GM12878 (cell line): ENCODE measurements at regions not wholly inside any gene's neighbourhood (a gene's known extent, or its start where the extent isn't known, plus 50 kb on each side); places are given as distances from the start of the nearest gene placed in this dataset.

Experiments used
- ATAC-seq: fragments of 200-7000 bp; cut with Tn5 transposase; 3 replicates; pipeline ENCODE4 v1.9.1; 2020; ENCODE audit warnings: mild to moderate bottlenecking, moderate library complexity
- BruUV-seq: library from RNA; stranded (reverse); fragments of 400-500 nt; replicated peaks from 2 replicates; lab custom pipeline; 2021; lab: Mats Ljungman, UMichigan
- CTCF ChIA-PET: fragments of 300-600 bp; sonication (Branson Sonifier 250); formaldehyde crosslinking; extraction: SDS; loops from one replicate; lab custom pipeline; 2021; ENCODE audit warnings: inconsistent platforms; lab: Yijun Ruan, JAX
- POLR2A ChIA-PET: fragments of 350-600 bp; formaldehyde crosslinking; extraction: SDS; loops from one replicate; lab custom pipeline; 2021; ENCODE audit warnings: inconsistent platforms; lab: Charles Lee
- RAD21 ChIA-PET: fragments of 300-600 bp; sonication (Branson Sonifier 250); formaldehyde crosslinking; loops from one replicate; lab custom pipeline; 2023; ENCODE audit warnings: antibody characterized with exemption; ENCODE audit not compliant: unreplicated experiment; lab: Charles Lee
- SMC1A ChIA-PET: fragments of 300-600 bp; sonication (Branson Sonifier 250); formaldehyde crosslinking; loops from one replicate; lab custom pipeline; 2023; ENCODE audit not compliant: unreplicated experiment, uncharacterized antibody; lab: Charles Lee
- DNase-seq: peaks from one replicate; pipeline ENCODE4 v3.0.0-alpha.2; 2011; ENCODE audit warnings: low read depth, low spot score
- FAIRE-seq: peaks from 3 replicates; lab custom pipeline; 2011; peaks lifted over from hg19 to GRCh38; lab: Jason Lieb, UNC
- H2AFZ ChIP-seq: 2 replicates; pipeline ENCODE4 v1.6.0; 2011; ENCODE audit warnings: low read depth, low read length, control low read depth; ENCODE audit not compliant: control insufficient read depth
- H3K27ac ChIP-seq: 2 replicates; pipeline ENCODE4 v1.5.1; 2011; ENCODE audit warnings: control low read depth; ENCODE audit not compliant: control insufficient read depth, insufficient read depth
- H3K27me3 ChIP-seq, 2 experiments: replicated peaks in 1 of 2; 2 replicates each; pipeline versions ENCODE4 v1.6.0 to v1.6.1; 2011; ENCODE audit warnings: low read length in 1 of 2; ENCODE audit not compliant: control insufficient read depth in 2 of 2, insufficient read depth in 2 of 2
- H3K36me3 ChIP-seq, 2 experiments: 2 replicates each; pipeline ENCODE4 v1.5.1; 2011; ENCODE audit warnings: low read length in 1 of 2; ENCODE audit not compliant: control insufficient read depth in 2 of 2, insufficient read depth in 2 of 2
- H3K4me1 ChIP-seq: 2 replicates; pipeline ENCODE4 v1.6.1; 2011; ENCODE audit warnings: mild to moderate bottlenecking, low read length, moderate library complexity, mixed read lengths; ENCODE audit not compliant: control insufficient read depth, insufficient read depth
- H3K4me2 ChIP-seq: 2 replicates; pipeline ENCODE4 v1.6.0; 2011; ENCODE audit warnings: control low read depth; ENCODE audit not compliant: control insufficient read depth, insufficient read depth
- H3K4me3 ChIP-seq: fragments of 200-600 bp; sonication (generic); 2 replicates; pipeline ENCODE4 v1.5.1; 2016
- H3K79me2 ChIP-seq: 2 replicates; pipeline ENCODE4 v1.6.0; 2011; ENCODE audit warnings: low read length; ENCODE audit not compliant: control insufficient read depth, insufficient read depth
- H3K9ac ChIP-seq: 2 replicates; pipeline ENCODE4 v1.8.0; 2011; ENCODE audit warnings: low read length, control low read depth, mixed read lengths; ENCODE audit not compliant: control insufficient read depth, insufficient read depth
- H3K9me3 ChIP-seq: replicated peaks from 3 replicates; pipeline ENCODE4 v1.5.1; 2011; ENCODE audit warnings: mild to moderate bottlenecking, low read length; ENCODE audit not compliant: control insufficient read depth, insufficient read depth
- H4K20me1 ChIP-seq: 2 replicates; pipeline ENCODE4 v1.6.0; 2011; ENCODE audit not compliant: control insufficient read depth, insufficient read depth
- IRF4 ChIP-seq: IDR thresholded peaks from 2 replicates; pipeline ENCODE4 v1.6.1; 2011; ENCODE audit warnings: low read depth, low read length
- KAT2A ChIP-seq: conservative IDR thresholded peaks from 2 replicates; pipeline ENCODE4 v1.6.1; 2011; ENCODE audit warnings: low read depth, low read length; ENCODE audit not compliant: control insufficient read depth
- MEF2A ChIP-seq: IDR thresholded peaks from 2 replicates; pipeline ENCODE4 v1.6.1; 2011; ENCODE audit warnings: low read depth, mild to moderate bottlenecking, low read length, moderate library complexity; ENCODE audit not compliant: insufficient read depth
- NR2C1 ChIP-seq: fragments of 450-650 bp; IDR thresholded peaks from 2 replicates; pipeline ENCODE4 v1.6.1; 2017; ENCODE audit warnings: antibody characterized with exemption, mild to moderate bottlenecking, moderate library complexity
- POLR2A ChIP-seq: IDR thresholded peaks from 2 replicates; pipeline ENCODE4 v1.6.1; 2011; ENCODE audit warnings: low read depth, mild to moderate bottlenecking, low read length
- POLR2AphosphoS2 ChIP-seq: IDR thresholded peaks from 2 replicates; pipeline ENCODE4 v1.6.1; 2011; ENCODE audit warnings: low read depth, mild to moderate bottlenecking, low read length, improper control_type of control experiment, moderate library complexity
- RAD21 ChIP-seq: IDR thresholded peaks from 2 replicates; pipeline ENCODE4 v1.6.1; 2011; ENCODE audit warnings: mild to moderate bottlenecking, low read depth, low read length, moderate library complexity; ENCODE audit not compliant: insufficient read depth
- RCOR1 ChIP-seq: conservative IDR thresholded peaks from 2 replicates; pipeline ENCODE4 v1.6.1; 2012; ENCODE audit warnings: low read depth, low read length, improper control_type of control experiment
- RUNX3 ChIP-seq: IDR thresholded peaks from 2 replicates; pipeline ENCODE4 v1.6.1; 2012; ENCODE audit warnings: low read length, inconsistent platforms
- SMC3 ChIP-seq: IDR thresholded peaks from 2 replicates; pipeline ENCODE4 v1.6.1; 2011; ENCODE audit warnings: low read length, improper control_type of control experiment, borderline replicate concordance
- SP1 ChIP-seq: IDR thresholded peaks from one replicate; pipeline ENCODE4 v1.6.1; 2011; ENCODE audit warnings: low read depth, low read length
- SUPT20H ChIP-seq: IDR thresholded peaks from 2 replicates; pipeline ENCODE4 v1.6.1; 2011; ENCODE audit warnings: low read depth, mild to moderate bottlenecking, low read length, moderate library complexity, borderline replicate concordance; ENCODE audit not compliant: control insufficient read depth
- ZNF274 ChIP-seq: IDR thresholded peaks from one replicate; pipeline ENCODE4 v1.8.0; 2011; ENCODE audit not compliant: insufficient read length, insufficient read depth
- WGBS: methylation state at CpG from one replicate; pipeline ENCODE4 v1.1.6; 2016; ENCODE audit warnings: low lambda C conversion rate; ENCODE audit not compliant: insufficient replicate concordance, insufficient coverage; ENCODE audit errors: missing lambda C conversion rate; 5-methylcytosine and 5-hydroxymethylcytosine counted together
- in situ Hi-C: fragments of 300-500 bp; cut with MboI; formaldehyde crosslinking; loops from 9 replicates; pipeline ENCODE4 v1.14.3; 2018; ENCODE audit warnings: mixed read lengths
- intact Hi-C: fragments of 100-400 bp; cut with micrococcal nuclease; formaldehyde crosslinking; loops from one replicate; pipeline ENCODE4 v1.14.2; 2022; ENCODE audit not compliant: unreplicated experiment
- TF ChIP-seq, protein P1 (sequence below): fragments of 450-650 bp; IDR thresholded peaks from 2 replicates; pipeline ENCODE4 v1.6.1; 2017; ENCODE audit warnings: low read depth, mild to moderate bottlenecking, moderate library complexity
- TF ChIP-seq, protein P2 (sequence below): fragments of 150-350 bp; IDR thresholded peaks from 2 replicates; pipeline ENCODE4 v1.6.1; 2014; ENCODE audit warnings: mild to moderate bottlenecking, low read depth, low read length

DNA sequence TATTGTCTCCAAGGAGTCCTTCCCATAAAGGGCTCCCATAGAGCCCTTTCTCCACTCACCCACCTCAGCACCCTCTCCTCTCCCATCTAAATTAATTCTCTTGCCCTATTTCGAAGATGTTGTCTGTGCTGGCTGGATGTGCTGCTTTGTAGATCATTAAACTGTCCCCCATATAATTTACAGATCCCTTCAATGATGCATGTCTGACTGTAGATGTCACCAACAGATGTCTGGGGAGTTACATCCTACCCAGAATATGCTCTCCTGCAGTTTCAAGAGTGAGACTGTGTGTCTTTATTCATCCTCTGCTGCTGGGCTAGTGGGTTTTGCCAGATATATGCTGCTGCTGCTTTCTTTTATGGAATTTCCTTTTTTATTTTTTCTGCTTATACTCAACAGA is 351.2 kb downstream of the MLLT3 start:
- H3K9ac ChIP-seq: no peak overlapping the region
- RAD21 ChIA-PET: no interaction called here

GRCh38 chr9:20270161-20270560 is 352.1 kb downstream of the MLLT3 start:
- H3K4me1 ChIP-seq: no peaks in the 10 kb centered on the region
- in situ Hi-C loops: no loop called here
- TF ChIP-seq NR2C1: no peak
- TF ChIP-seq MEF2A: no peak
- TF ChIP-seq, protein P1, sequence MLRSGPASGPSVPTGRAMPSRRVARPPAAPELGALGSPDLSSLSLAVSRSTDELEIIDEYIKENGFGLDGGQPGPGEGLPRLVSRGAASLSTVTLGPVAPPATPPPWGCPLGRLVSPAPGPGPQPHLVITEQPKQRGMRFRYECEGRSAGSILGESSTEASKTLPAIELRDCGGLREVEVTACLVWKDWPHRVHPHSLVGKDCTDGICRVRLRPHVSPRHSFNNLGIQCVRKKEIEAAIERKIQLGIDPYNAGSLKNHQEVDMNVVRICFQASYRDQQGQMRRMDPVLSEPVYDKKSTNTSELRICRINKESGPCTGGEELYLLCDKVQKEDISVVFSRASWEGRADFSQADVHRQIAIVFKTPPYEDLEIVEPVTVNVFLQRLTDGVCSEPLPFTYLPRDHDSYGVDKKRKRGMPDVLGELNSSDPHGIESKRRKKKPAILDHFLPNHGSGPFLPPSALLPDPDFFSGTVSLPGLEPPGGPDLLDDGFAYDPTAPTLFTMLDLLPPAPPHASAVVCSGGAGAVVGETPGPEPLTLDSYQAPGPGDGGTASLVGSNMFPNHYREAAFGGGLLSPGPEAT: no peak
- TF ChIP-seq, protein P2, sequence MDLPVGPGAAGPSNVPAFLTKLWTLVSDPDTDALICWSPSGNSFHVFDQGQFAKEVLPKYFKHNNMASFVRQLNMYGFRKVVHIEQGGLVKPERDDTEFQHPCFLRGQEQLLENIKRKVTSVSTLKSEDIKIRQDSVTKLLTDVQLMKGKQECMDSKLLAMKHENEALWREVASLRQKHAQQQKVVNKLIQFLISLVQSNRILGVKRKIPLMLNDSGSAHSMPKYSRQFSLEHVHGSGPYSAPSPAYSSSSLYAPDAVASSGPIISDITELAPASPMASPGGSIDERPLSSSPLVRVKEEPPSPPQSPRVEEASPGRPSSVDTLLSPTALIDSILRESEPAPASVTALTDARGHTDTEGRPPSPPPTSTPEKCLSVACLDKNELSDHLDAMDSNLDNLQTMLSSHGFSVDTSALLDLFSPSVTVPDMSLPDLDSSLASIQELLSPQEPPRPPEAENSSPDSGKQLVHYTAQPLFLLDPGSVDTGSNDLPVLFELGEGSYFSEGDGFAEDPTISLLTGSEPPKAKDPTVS: no peak
- TF ChIP-seq IRF4: no peak
- no peak for TF ChIP-seq ZNF274
- TF ChIP-seq KAT2A: no peak
- TF ChIP-seq SP1: no peak
- no peak for TF ChIP-seq POLR2AphosphoS2
- TF ChIP-seq POLR2A: no peak
- no peak for TF ChIP-seq RUNX3
- no peak for TF ChIP-seq SMC3
- no peak for TF ChIP-seq RCOR1
- no peaks in the 10 kb centered on the region for H3K27me3 ChIP-seq
- SMC1A ChIA-PET: interaction anchor here (1.1 kb wide), 1 partner anchor 28 kb away, joined by 3 read pairs; no protein-coding TSS in a partner anchor
- no peak overlapping the region for H3K4me2 ChIP-seq
- intact Hi-C loops: no loop called here
- POLR2A ChIA-PET: no interaction called here
- DNase-seq: no peak
- no peaks in the 10 kb centered on the region; the same call in 2 of the 3 replicates for H3K9me3 ChIP-seq
- H3K9ac ChIP-seq: no peak overlapping the region
- 0% methylated on average over 1 of the region's 1 CpG for WGBS
- ATAC-seq: no peak
- BruUV-seq: no TSS peak
- RAD21 ChIA-PET: no interaction called here
- CTCF ChIA-PET: interaction anchor here (0.6 kb wide), 1 partner anchor 10 kb away, joined by 3 read pairs; no protein-coding TSS in a partner anchor
- no peak overlapping the region for H2AFZ ChIP-seq
- no peak for FAIRE-seq
- H3K36me3 ChIP-seq: no peaks in the 10 kb centered on the region
- no peaks in the 10 kb centered on the region for H3K79me2 ChIP-seq
- H3K27ac ChIP-seq: no peak overlapping the region
- H4K20me1 ChIP-seq: no peaks in the 10 kb centered on the region
- no peak overlapping the region for H3K4me3 ChIP-seq

More for the DNA sequence above, 351.2 kb downstream of the MLLT3 start:
- DNase-seq (no peak), ATAC-seq (no peak), FAIRE-seq (no peak)
- Histone ChIP-seq H3K27me3 (no peaks in the 10 kb centered on the region), H3K27ac (no peak overlapping the region), H4K20me1 (no peaks in the 10 kb centered on the region), H3K4me2 (no peak overlapping the region)
- BruUV-seq: no TSS peak
- SMC1A ChIA-PET: no interaction called here
- TF ChIP-seq SUPT20H: no peak
- 0 out of 2 replicates have a peak, but pooled peaks have one; percentile 5 for TF ChIP-seq RAD21
- TF ChIP-seq, all 136 proteins: peak for 1
- WGBS: 0% methylated on average over 1 of the region's 1 CpG
- in situ Hi-C loops: no loop called here
- POLR2A ChIA-PET: no interaction called here
- Histone ChIP-seq H2AFZ (no peak overlapping the region), H3K4me1 (no peaks in the 10 kb centered on the region), H3K79me2 (no peaks in the 10 kb centered on the region), H3K36me3 (no peaks in the 10 kb centered on the region), H3K9me3 (no peaks in the 10 kb centered on the region; the same call in 2 of the 3 replicates), H3K4me3 (no peak overlapping the region)
- intact Hi-C loops: no loop called here
- CTCF ChIA-PET: interaction anchor here (0.7 kb wide), 1 partner anchor 215 kb away, joined by 3 read pairs; no protein-coding TSS in a partner anchor
